GM12878 (cell line): ENCODE measurements at regions not wholly inside any gene's neighbourhood (a gene's known extent, or its start where the extent isn't known, plus 50 kb on each side); places are given as distances from the start of the nearest gene placed in this dataset.

Experiments
- ATF7 ChIP-seq: fragments of 450-650 bp; IDR thresholded peaks from 2 replicates; pipeline ENCODE4 v1.6.1; 2016; ENCODE audit warnings: low read depth, mild to moderate bottlenecking
- BHLHE40 ChIP-seq, 2 experiments: fragments of 450-650 bp in 1 of 2; IDR thresholded peaks; 2 replicates each; pipeline ENCODE4 v1.6.1; 2011 to 2017; ENCODE audit warnings: low read depth in 2 of 2, borderline replicate concordance in 1 of 2, improper control_type of control experiment in 1 of 2, low read length in 1 of 2, mild to moderate bottlenecking in 1 of 2
- EGR1 ChIP-seq, 2 experiments: IDR thresholded peaks; 1 replicate in 1 of 2; 2 replicates in 1 of 2; pipeline ENCODE4 v1.6.1; 2011 to 2012; ENCODE audit warnings: low read depth in 2 of 2, low read length in 2 of 2, borderline replicate concordance in 1 of 2, mild to moderate bottlenecking in 1 of 2, moderate library complexity in 1 of 2
- EZH2 ChIP-seq: IDR thresholded peaks from 2 replicates; pipeline ENCODE4 v1.6.1; 2012; ENCODE audit warnings: low read depth, mild to moderate bottlenecking, control low read depth, inconsistent platforms, low read length, borderline replicate concordance; ENCODE audit not compliant: control insufficient read depth
- MTA3 ChIP-seq: IDR thresholded peaks from 2 replicates; pipeline ENCODE4 v1.6.1; 2012; ENCODE audit warnings: low read length, inconsistent platforms, borderline replicate concordance
- POLR2A ChIP-seq: IDR thresholded peaks from 2 replicates; pipeline ENCODE4 v1.6.1; 2011; ENCODE audit warnings: low read depth, mild to moderate bottlenecking, low read length
- POLR2AphosphoS2 ChIP-seq: IDR thresholded peaks from 2 replicates; pipeline ENCODE4 v1.6.1; 2011; ENCODE audit warnings: low read depth, mild to moderate bottlenecking, low read length, improper control_type of control experiment, moderate library complexity
- SRF ChIP-seq, 2 experiments: IDR thresholded peaks; 2 replicates each; pipeline ENCODE4 v1.6.1; 2011; ENCODE audit warnings: low read depth in 2 of 2, low read length in 2 of 2, mild to moderate bottlenecking in 1 of 2, moderate library complexity in 1 of 2
- TAF1 ChIP-seq: IDR thresholded peaks from 2 replicates; pipeline ENCODE4 v1.6.1; 2011; ENCODE audit warnings: mild to moderate bottlenecking, low read depth, low read length, borderline replicate concordance
- TF ChIP-seq, protein P1 (sequence below), 3 experiments: IDR thresholded peaks in 2 of 3; conservative IDR thresholded peaks in 1 of 3; 2 replicates each; pipeline ENCODE4 v1.5.1; 2011; ENCODE audit warnings: low read depth in 3 of 3, low read length in 3 of 3, mild to moderate bottlenecking in 3 of 3, control low read depth in 2 of 3, moderate library complexity in 2 of 3, inconsistent platforms in 1 of 3, mixed read lengths in 1 of 3; ENCODE audit not compliant: control insufficient read depth in 2 of 3, insufficient read depth in 1 of 3; ENCODE audit errors: extremely low read depth in 1 of 3
- TF ChIP-seq, protein P2 (sequence below): IDR thresholded peaks from 2 replicates; pipeline ENCODE4 v1.6.1; 2012; ENCODE audit warnings: low read depth, low read length, improper control_type of control experiment
- TF ChIP-seq, protein P3 (sequence below): fragments of 150-350 bp; IDR thresholded peaks from 2 replicates; pipeline ENCODE4 v1.6.1; 2016; ENCODE audit warnings: low read depth, low read length

DNA sequence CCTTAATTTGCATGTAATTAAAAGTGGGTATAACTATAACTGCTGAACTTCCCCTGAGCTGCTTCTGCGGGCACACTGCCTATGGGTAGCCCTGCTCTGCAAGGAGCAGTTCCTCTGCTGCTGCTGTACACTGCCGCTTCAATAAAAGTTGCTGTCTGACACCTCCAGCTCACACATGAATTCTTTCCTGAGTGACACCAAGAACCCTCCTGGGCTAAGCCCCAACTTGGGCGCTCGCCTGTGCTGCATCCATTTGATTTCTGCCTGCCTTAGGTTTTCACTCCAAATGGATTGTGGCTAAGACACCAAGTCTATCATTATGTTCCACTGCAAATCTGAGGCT, 215.7 kb downstream of the ANAPC1 start:
- TF ChIP-seq BHLHE40 (IDR thresholded peaks at IDR 0.05; ENCODE audit: borderline replicate concordance in 1 of 2, low read depth in 2 of 2, low read length in 1 of 2) (no peak), TAF1 (no peak), MTA3 (no peak), ATF7 (no peak), SRF (IDR thresholded peaks at IDR 0.05; ENCODE audit: low read depth in 2 of 2, low read length in 2 of 2) (no peak), POLR2A (no peak), EGR1 (IDR thresholded peaks at IDR 0.05; ENCODE audit: borderline replicate concordance in 1 of 2, low read depth in 2 of 2, low read length in 2 of 2) (no peak), POLR2AphosphoS2 (no peak), EZH2 (no peak)
- TF ChIP-seq, protein P1, sequence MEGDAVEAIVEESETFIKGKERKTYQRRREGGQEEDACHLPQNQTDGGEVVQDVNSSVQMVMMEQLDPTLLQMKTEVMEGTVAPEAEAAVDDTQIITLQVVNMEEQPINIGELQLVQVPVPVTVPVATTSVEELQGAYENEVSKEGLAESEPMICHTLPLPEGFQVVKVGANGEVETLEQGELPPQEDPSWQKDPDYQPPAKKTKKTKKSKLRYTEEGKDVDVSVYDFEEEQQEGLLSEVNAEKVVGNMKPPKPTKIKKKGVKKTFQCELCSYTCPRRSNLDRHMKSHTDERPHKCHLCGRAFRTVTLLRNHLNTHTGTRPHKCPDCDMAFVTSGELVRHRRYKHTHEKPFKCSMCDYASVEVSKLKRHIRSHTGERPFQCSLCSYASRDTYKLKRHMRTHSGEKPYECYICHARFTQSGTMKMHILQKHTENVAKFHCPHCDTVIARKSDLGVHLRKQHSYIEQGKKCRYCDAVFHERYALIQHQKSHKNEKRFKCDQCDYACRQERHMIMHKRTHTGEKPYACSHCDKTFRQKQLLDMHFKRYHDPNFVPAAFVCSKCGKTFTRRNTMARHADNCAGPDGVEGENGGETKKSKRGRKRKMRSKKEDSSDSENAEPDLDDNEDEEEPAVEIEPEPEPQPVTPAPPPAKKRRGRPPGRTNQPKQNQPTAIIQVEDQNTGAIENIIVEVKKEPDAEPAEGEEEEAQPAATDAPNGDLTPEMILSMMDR (IDR thresholded peaks at IDR 0.05 in 2 of 3, conservative IDR thresholded peaks at IDR 0.05 in 1 of 3; ENCODE audit: control insufficient read depth in 2 of 3, extremely low read depth in 1 of 3, insufficient read depth in 1 of 3, low read depth in 3 of 3, low read length in 3 of 3), result no peak
- TF ChIP-seq, protein P2, sequence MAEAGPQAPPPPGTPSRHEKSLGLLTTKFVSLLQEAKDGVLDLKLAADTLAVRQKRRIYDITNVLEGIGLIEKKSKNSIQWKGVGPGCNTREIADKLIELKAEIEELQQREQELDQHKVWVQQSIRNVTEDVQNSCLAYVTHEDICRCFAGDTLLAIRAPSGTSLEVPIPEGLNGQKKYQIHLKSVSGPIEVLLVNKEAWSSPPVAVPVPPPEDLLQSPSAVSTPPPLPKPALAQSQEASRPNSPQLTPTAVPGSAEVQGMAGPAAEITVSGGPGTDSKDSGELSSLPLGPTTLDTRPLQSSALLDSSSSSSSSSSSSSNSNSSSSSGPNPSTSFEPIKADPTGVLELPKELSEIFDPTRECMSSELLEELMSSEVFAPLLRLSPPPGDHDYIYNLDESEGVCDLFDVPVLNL, result no peak
- TF ChIP-seq, protein P3, sequence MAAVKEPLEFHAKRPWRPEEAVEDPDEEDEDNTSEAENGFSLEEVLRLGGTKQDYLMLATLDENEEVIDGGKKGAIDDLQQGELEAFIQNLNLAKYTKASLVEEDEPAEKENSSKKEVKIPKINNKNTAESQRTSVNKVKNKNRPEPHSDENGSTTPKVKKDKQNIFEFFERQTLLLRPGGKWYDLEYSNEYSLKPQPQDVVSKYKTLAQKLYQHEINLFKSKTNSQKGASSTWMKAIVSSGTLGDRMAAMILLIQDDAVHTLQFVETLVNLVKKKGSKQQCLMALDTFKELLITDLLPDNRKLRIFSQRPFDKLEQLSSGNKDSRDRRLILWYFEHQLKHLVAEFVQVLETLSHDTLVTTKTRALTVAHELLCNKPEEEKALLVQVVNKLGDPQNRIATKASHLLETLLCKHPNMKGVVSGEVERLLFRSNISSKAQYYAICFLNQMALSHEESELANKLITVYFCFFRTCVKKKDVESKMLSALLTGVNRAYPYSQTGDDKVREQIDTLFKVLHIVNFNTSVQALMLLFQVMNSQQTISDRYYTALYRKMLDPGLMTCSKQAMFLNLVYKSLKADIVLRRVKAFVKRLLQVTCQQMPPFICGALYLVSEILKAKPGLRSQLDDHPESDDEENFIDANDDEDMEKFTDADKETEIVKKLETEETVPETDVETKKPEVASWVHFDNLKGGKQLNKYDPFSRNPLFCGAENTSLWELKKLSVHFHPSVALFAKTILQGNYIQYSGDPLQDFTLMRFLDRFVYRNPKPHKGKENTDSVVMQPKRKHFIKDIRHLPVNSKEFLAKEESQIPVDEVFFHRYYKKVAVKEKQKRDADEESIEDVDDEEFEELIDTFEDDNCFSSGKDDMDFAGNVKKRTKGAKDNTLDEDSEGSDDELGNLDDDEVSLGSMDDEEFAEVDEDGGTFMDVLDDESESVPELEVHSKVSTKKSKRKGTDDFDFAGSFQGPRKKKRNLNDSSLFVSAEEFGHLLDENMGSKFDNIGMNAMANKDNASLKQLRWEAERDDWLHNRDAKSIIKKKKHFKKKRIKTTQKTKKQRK, result no peak
